Naive B cell (primary cell): ENCODE measurements at regions not wholly inside any gene's neighbourhood (a gene's known extent, or its start where the extent isn't known, plus 50 kb on each side); places are given as distances from the start of the nearest gene placed in this dataset.
"Not testable (repeated sequence)": the region's sequence is repeated elsewhere in the genome, so short reads cannot be mapped to it uniquely, and the experiment has no call there.

Experiments
- ATAC-seq, 2 donors: fragments of 150-1000 bp; cut with Tn5 transposase; 2 replicates each; pipeline ENCODE4 v1.10.0; 2021; ENCODE audit warnings: low read depth in 2 of 2, mild to moderate bottlenecking in 2 of 2, moderate library complexity in 2 of 2
- DNase-seq: peaks from one replicate; pipeline ENCODE4 v3.0.0; 2022
- H3K27ac Mint-ChIP-seq, 6 donors: one replicate each; pipeline ENCODE4 v1.8.0; 2020 to 2022; ENCODE audit warnings: mild to moderate bottlenecking in 6 of 6, mixed read lengths in 6 of 6, moderate library complexity in 5 of 6, inconsistent platforms in 2 of 6
- H3K27me3 Mint-ChIP-seq, 3 donors: one replicate each; pipeline ENCODE4 v1.8.0; 2021 to 2022; ENCODE audit warnings: mixed read lengths in 3 of 3, mild to moderate bottlenecking in 1 of 3
- H3K36me3 Mint-ChIP-seq, 2 donors: one replicate each; pipeline ENCODE4 v1.8.0; 2020 to 2022; ENCODE audit warnings: mixed read lengths in 2 of 2, inconsistent platforms in 1 of 2, mild to moderate bottlenecking in 1 of 2
- H3K4me1 Mint-ChIP-seq, 3 donors: one replicate each; pipeline ENCODE4 v1.8.0; 2020 to 2022; ENCODE audit warnings: mixed read lengths in 3 of 3, inconsistent platforms in 1 of 3, mild to moderate bottlenecking in 1 of 3, moderate library complexity in 1 of 3
- H3K4me3 Mint-ChIP-seq, 8 donors: one replicate each; pipeline ENCODE4 v1.8.0; 2020 to 2022; ENCODE audit warnings: mild to moderate bottlenecking in 8 of 8, mixed read lengths in 8 of 8, moderate library complexity in 8 of 8, inconsistent platforms in 2 of 8
- H3K9me3 Mint-ChIP-seq, 7 donors: one replicate each; pipeline ENCODE4 v1.8.0; 2020 to 2022; ENCODE audit warnings: mixed read lengths in 7 of 7, mild to moderate bottlenecking in 5 of 7, inconsistent platforms in 2 of 7, moderate library complexity in 1 of 7

DNA sequence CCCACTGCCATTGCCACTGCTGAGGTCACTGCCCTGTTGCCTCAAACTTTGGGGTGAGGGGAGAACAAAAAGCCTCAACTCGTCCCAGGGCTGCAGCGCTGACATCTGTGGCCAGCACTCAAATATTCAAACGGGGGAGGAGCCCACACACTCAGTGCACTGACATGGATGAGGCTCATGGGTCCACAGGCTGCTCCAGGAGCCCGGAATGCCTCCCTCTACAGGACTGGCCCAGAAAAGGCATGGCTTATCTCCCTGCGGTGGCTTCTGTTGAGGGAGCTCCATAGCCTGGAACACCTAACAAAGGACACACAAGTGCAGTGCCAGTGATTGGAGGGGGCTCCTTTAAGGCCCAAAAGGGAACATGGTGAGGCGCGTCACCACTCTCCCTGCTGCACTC is 341.1 kb upstream of the LUZP2 start:
- Mint-ChIP-seq H3K9me3 (peaks cover 0 to 3% (median 0%) of the 10 kb centered on the region in 7 donors), H3K4me1 (no peaks in the 10 kb centered on the region), H3K36me3 (no peaks in the 10 kb centered on the region), H3K27ac (no peak overlapping the region), H3K4me3 (no peak overlapping the region), H3K27me3 (no peaks in the 10 kb centered on the region)
- ATAC-seq (no peak), DNase-seq (no peak)

DNA sequence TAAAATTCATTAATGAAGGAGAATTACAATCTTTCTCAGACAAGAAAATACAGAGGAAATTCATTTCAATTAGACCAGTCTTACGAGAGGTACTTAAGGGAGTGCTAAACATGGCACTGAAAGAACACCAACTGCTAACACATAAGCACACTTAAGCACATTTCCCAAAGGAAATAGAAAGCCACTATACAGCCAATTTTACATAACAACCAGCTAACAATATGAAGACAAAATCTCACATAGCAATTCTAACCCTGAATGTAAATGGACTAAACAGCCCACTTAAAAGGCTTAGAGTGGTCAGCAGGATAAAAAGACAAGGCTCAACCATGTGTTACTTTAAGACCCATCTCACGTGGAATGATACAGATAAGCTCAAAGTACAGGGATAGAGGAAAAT is 339.5 kb upstream of the LUZP2 start:
- Mint-ChIP-seq H3K9me3 (peaks cover 0 to 3% (median 0%) of the 10 kb centered on the region in 7 donors), H3K36me3 (no peaks in the 10 kb centered on the region), H3K27ac (no peak overlapping the region), H3K4me1 (no peaks in the 10 kb centered on the region), H3K4me3 (no peak overlapping the region), H3K27me3 (no peaks in the 10 kb centered on the region)
- no peak for ATAC-seq
- no peak for DNase-seq

GRCh38 chr11:24161587-24161986 is 335.3 kb upstream of the LUZP2 start:
- H3K27me3 Mint-ChIP-seq: no peaks in the 10 kb centered on the region
- no peak overlapping the region for H3K4me3 Mint-ChIP-seq
- no peak overlapping the region for H3K27ac Mint-ChIP-seq
- ATAC-seq (no peak), DNase-seq (no peak)
- no peaks in the 10 kb centered on the region for H3K4me1 Mint-ChIP-seq
- H3K36me3 Mint-ChIP-seq: no peaks in the 10 kb centered on the region
- H3K9me3 Mint-ChIP-seq: peaks cover 0 to 3% (median 0%) of the 10 kb centered on the region in 7 donors

DNA sequence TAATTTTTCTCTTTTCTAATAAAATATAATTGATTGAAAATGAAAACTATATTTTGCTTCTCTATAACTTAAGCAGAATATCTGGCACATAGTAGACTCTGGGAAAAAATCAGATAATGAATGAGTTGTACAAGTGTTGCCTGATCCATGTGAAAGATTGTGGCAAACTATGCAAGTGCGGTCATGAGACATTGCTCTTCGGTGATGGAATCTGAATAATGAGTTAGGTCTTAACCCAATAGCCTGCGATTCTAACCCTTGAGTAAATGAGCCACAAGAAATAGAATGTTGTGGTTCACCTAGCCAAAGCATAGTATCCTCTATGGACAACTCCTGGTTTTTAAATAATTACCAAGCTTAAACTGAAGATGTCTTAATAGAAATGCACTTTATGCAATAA is 333.7 kb upstream of the LUZP2 start:
- H3K4me3 Mint-ChIP-seq: no peak overlapping the region

GRCh38 chr11:24163841-24164240 is 333.0 kb upstream of the LUZP2 start:
- DNase-seq: no peak
- Mint-ChIP-seq H3K4me1 (no peaks in the 10 kb centered on the region), H3K9me3 (peaks cover 0 to 3% (median 0%) of the 10 kb centered on the region in 7 donors), H3K27me3 (no peaks in the 10 kb centered on the region), H3K4me3 (no peak overlapping the region), H3K27ac (no peak overlapping the region), H3K36me3 (no peaks in the 10 kb centered on the region)
- no peak for ATAC-seq

More for the DNA sequence above, 333.7 kb upstream of the LUZP2 start:
- Mint-ChIP-seq H3K36me3 (no peaks in the 10 kb centered on the region), H3K4me1 (no peaks in the 10 kb centered on the region), H3K9me3 (peaks cover 0 to 3% (median 0%) of the 10 kb centered on the region in 7 donors), H3K27me3 (no peaks in the 10 kb centered on the region), H3K27ac (no peak overlapping the region)
- ATAC-seq: no peak
- no peak for DNase-seq

GRCh38 chr11:24171869-24172268 is 325.0 kb upstream of the LUZP2 start:
- no peaks in the 10 kb centered on the region for H3K4me1 Mint-ChIP-seq

GRCh38 chr11:24181395-24182047 is 315.3 kb upstream of the LUZP2 start:
- Mint-ChIP-seq H3K9me3 (peaks cover 0 to 5% (median 3%) of the 10 kb centered on the region in 7 donors), H3K4me1 (no peaks in the 10 kb centered on the region), H3K4me3 (no peak overlapping the region), H3K27ac (no peak overlapping the region), H3K27me3 (no peaks in the 10 kb centered on the region), H3K36me3 (no peaks in the 10 kb centered on the region)
- ATAC-seq (no peak), DNase-seq (no peak)

More at GRCh38 chr11:24171869-24172268, 325.0 kb upstream of the LUZP2 start:
- ATAC-seq: no peak
- no peak overlapping the region for H3K27ac Mint-ChIP-seq
- DNase-seq: no peak
- H3K9me3 Mint-ChIP-seq: no peaks in the 10 kb centered on the region
- H3K36me3 Mint-ChIP-seq: no peaks in the 10 kb centered on the region
- H3K27me3 Mint-ChIP-seq: no peaks in the 10 kb centered on the region
- H3K4me3 Mint-ChIP-seq: no peak overlapping the region

GRCh38 chr11:24185535-24185934 is 311.3 kb upstream of the LUZP2 start:
- H3K4me3 Mint-ChIP-seq, ATAC-seq: not testable (repeated sequence)

DNA sequence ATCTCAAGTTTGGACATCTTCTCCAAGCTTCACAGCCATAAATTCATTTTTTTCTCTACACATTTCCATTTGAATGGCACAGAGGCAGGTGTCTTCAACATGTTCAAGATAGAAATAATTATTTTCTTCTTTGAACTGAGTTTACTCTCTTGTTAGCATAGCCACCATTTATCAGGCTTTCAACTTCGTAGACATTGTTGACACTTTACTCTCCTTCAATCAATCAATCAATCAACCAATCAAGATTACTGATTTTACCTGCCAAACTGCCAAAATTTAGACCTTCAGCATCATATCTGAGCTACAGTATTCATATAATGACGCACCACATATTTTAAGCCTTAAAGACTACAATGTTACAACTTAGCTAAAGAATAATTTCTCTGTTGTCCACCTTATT is 300.1 kb upstream of the LUZP2 start:
- Mint-ChIP-seq H3K4me1 (no peaks in the 10 kb centered on the region), H3K27ac (no peak overlapping the region), H3K4me3 (no peak overlapping the region), H3K27me3 (no peaks in the 10 kb centered on the region), H3K9me3 (peaks cover 0 to 8% (median 3%) of the 10 kb centered on the region in 7 donors), H3K36me3 (no peaks in the 10 kb centered on the region)
- ATAC-seq (no peak), DNase-seq (no peak)

More at GRCh38 chr11:24185535-24185934, 311.3 kb upstream of the LUZP2 start:
- H3K27ac Mint-ChIP-seq, DNase-seq, H3K4me1 Mint-ChIP-seq, H3K36me3 Mint-ChIP-seq, H3K27me3 Mint-ChIP-seq: not testable (repeated sequence)
- H3K9me3 Mint-ChIP-seq: peaks cover 2 to 16% (median 8%) of the 10 kb centered on the region in 7 donors

DNA sequence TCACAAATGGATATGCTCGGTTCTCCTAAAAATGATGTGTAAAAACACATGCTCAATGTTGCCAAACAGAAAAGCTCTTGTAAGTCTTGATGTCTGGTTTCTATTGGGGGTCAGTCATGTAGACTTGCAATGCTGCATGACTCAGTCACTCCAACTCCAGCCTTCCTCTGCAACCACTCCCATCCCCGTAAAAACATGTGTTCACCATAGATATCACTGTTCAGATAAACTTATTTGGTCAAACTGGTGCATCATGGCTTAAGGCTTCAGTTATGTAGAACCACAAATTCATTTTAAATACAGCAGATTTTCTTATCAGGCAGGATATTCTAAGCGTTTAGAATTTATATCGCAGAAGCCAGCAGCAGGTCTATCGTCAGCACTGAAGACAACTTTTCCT is 298.4 kb upstream of the LUZP2 start:
- DNase-seq (no peak), ATAC-seq (no peak)
- no peak overlapping the region for H3K27ac Mint-ChIP-seq
- peaks cover 0 to 4% (median 0%) of the 10 kb centered on the region in 7 donors for H3K9me3 Mint-ChIP-seq
- no peaks in the 10 kb centered on the region for H3K4me1 Mint-ChIP-seq
- no peak overlapping the region for H3K4me3 Mint-ChIP-seq
- H3K36me3 Mint-ChIP-seq: no peaks in the 10 kb centered on the region
- no peaks in the 10 kb centered on the region for H3K27me3 Mint-ChIP-seq

DNA sequence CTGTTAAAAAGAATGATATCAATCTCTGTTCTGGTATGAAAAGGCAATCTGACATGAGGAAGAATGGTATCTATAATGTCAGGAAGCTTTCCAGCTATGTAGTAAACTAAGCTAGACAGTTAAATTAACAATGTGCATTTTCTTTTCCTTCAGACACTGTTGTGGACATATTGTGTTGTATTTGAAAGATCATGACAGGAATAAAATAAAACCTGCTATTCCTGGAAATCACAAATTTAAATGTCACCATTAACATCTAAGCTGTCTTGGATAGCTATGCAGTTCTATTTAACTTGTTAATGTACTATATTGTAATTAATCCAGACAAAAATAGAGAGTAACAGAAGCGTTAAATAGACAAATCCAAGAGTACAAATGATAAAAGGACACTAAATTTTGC is 297.4 kb upstream of the LUZP2 start:
- Mint-ChIP-seq H3K27me3 (no peaks in the 10 kb centered on the region), H3K36me3 (no peaks in the 10 kb centered on the region), H3K4me3 (no peak overlapping the region), H3K27ac (no peak overlapping the region), H3K4me1 (no peaks in the 10 kb centered on the region), H3K9me3 (peaks cover 0 to 4% (median 0%) of the 10 kb centered on the region in 7 donors)
- DNase-seq (no peak), ATAC-seq (no peak)

DNA sequence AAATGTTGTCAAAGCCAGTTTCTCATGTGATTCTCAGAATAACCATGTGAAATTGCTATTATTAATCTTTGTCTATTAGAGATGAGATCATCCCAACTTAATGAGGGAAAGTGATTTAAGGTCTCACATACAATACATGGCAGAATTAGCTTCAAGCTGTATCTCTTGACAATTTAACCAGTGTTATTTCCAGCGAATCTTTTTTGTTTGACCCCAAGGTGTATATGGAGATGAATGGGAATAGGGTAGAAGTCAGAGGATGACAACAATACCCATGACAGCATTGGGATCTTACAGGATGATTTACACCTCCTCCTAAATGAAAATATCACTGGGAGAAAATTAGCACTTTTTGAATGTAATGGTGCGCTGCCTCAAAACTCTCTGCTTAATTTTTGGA is 290.8 kb upstream of the LUZP2 start:
- ATAC-seq (no peak), DNase-seq (no peak)
- Mint-ChIP-seq H3K4me1 (no peaks in the 10 kb centered on the region), H3K27me3 (no peaks in the 10 kb centered on the region), H3K9me3 (peaks cover 0 to 4% (median 0%) of the 10 kb centered on the region in 7 donors), H3K27ac (no peak overlapping the region), H3K36me3 (no peaks in the 10 kb centered on the region), H3K4me3 (no peak overlapping the region)

DNA sequence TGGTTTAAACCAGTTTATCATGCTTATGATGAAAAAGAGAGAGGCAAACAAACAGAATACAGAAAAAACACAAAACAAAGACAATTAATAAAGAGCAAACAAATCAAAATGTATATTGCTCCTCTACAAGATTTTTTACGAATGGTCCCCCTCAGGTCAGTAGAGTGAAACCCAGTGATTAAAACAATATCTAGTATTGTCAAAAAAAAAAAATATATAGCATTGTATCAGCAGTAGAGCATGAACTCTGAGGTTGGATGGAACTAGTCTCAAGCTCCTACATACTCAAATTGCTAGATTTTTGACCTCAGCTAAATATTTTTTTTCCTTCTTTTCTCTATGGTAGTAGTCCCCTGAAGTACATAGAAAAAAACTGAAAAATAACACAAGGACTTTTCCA is 290.3 kb upstream of the LUZP2 start:
- Mint-ChIP-seq H3K4me1 (no peaks in the 10 kb centered on the region), H3K27me3 (no peaks in the 10 kb centered on the region), H3K4me3 (no peak overlapping the region), H3K36me3 (no peaks in the 10 kb centered on the region), H3K27ac (no peak overlapping the region), H3K9me3 (peaks cover 0 to 4% (median 0%) of the 10 kb centered on the region in 7 donors)
- ATAC-seq (no peak), DNase-seq (no peak)

DNA sequence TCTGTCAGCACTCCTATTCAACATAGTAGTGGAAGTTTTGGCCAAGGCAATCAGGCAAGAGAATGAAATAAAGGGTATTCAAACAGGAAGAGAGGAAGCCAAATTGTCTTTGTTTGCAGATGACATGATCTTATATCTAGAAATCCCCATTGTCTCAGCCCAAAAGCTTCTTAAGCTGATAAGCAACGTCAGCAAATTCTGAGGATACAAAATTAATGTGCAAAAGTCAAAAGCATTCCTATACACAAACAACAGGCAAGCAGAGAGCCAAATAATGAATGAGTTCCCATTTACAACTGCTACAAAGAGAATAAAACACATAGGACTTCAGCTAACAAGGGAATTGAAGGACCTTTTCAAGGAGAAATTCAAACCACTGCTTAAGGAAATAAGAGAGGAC is 280.4 kb upstream of the LUZP2 start:
- H3K9me3 Mint-ChIP-seq: peaks cover 0 to 10% (median 6%) of the 10 kb centered on the region in 7 donors
- H3K27ac Mint-ChIP-seq: no peak overlapping the region
- DNase-seq: no peak
- ATAC-seq: no peak
- H3K36me3 Mint-ChIP-seq: no peaks in the 10 kb centered on the region
- no peaks in the 10 kb centered on the region for H3K27me3 Mint-ChIP-seq
- H3K4me3 Mint-ChIP-seq: no peak overlapping the region
- no peaks in the 10 kb centered on the region for H3K4me1 Mint-ChIP-seq

DNA sequence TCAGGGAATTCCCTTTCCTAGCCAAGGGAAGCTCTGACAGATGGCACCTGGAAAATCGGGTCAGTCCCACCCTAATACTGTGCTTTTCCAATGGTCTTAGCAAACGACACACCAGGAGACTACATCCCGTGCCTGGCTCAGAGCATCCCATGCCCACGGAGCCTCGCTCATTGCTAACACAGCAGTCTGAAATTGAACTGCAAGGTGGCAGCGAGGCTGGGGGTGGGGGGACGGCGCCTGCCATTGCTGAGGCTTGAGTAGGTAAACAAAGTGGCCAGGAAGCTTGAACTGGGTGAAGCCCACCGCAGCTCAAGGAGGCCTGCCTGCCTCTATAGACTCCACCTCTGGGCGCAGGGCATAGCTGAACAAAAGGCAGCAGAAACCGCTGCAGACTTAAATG is 279.5 kb upstream of the LUZP2 start:
- H3K4me1 Mint-ChIP-seq, DNase-seq, ATAC-seq, H3K4me3 Mint-ChIP-seq, H3K27ac Mint-ChIP-seq, H3K27me3 Mint-ChIP-seq, H3K36me3 Mint-ChIP-seq: not testable (repeated sequence)
- peaks cover 0 to 10% (median 6%) of the 10 kb centered on the region in 7 donors for H3K9me3 Mint-ChIP-seq
